ENCODE measurements at regions not wholly inside any gene's neighbourhood (a gene's known extent, or its start where the extent isn't known, plus 50 kb on each side); places are given as distances from the start of the nearest gene placed in this dataset.

DNA sequence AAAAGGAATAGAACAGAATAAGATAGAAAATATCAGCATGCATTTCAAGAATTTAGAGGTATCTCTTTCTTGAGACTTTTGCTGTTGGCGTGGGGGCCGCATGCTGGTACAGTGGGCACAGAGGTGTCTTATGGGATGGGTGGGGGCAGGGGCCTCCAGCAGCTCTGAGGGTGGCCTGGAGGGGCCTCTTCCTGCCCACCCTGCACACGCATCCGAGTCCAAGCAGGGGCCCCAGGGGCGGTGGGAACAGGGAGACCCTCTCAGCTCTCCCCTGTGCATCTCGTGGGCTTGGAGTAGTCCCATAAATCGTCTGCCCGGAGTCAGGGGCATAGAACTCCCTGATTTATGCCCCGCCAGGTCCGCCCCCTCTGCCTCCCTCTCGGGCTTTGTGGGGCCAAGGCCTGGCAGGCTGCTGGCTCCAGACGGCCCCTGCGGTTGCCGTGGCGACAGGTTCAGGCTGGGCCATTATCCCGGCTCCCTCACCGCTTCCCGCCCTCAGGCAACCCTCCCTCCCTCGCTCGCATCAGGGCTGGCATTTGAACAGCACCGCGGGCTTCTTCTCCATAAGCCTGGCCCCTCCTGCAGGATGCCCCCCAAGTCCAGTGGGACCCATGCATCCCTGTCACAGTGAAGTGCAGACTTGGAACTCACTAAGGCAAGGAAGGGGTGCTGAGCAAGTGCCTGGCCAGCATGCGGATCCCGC lies 133.2 kb upstream of the ZBTB40 start:
- TF ChIP-seq POLR2A (IDR thresholded peaks at IDR 0.05) (no peak), POLR2AphosphoS5 (IDR thresholded peaks at IDR 0.05) (no peak)
- TF ChIP-seq, protein P1, sequence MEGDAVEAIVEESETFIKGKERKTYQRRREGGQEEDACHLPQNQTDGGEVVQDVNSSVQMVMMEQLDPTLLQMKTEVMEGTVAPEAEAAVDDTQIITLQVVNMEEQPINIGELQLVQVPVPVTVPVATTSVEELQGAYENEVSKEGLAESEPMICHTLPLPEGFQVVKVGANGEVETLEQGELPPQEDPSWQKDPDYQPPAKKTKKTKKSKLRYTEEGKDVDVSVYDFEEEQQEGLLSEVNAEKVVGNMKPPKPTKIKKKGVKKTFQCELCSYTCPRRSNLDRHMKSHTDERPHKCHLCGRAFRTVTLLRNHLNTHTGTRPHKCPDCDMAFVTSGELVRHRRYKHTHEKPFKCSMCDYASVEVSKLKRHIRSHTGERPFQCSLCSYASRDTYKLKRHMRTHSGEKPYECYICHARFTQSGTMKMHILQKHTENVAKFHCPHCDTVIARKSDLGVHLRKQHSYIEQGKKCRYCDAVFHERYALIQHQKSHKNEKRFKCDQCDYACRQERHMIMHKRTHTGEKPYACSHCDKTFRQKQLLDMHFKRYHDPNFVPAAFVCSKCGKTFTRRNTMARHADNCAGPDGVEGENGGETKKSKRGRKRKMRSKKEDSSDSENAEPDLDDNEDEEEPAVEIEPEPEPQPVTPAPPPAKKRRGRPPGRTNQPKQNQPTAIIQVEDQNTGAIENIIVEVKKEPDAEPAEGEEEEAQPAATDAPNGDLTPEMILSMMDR (IDR thresholded peaks at IDR 0.05) = no peak
